ENCODE measurements at regions not wholly inside any gene's neighbourhood (a gene's known extent, or its start where the extent isn't known, plus 50 kb on each side); places are given as distances from the start of the nearest gene placed in this dataset.

DNA sequence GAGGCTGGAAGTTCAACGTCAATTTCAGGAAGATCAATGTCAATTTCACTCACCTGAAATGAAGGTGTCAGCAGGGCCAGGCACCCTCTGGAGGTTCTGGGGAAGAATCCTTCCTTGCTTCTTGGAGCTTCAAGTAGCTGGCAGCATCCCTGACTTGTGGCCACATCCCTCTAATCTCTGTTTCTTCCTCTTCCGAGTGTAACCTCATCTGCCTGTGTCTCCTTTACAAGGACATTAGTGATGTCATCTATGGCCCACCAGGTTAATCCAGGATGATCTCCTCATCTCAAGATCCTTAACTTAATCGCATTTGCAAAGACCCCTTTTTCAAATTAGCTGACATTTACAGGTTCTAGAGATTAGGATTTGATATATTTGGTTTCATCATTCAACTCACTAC lies 240.8 kb upstream of the MTNR1B start:
- H4K91ac ChIP-seq (replicated peaks; ENCODE audit: insufficient read length, low read length) = no peak overlapping the region
- no peak overlapping the region for H3K4me3 ChIP-seq (ENCODE audit: extremely low read depth in 1 of 4, insufficient read depth in 2 of 4, low read depth in 3 of 4, low read length in 4 of 4)
- FAIRE-seq (peak; percentile 28), DNase-seq (ENCODE audit: low read depth in 1 of 2, low spot score in 2 of 2) (no peak)
- H3K79me2 ChIP-seq (ENCODE audit: control insufficient read depth in 1 of 2, insufficient read depth in 2 of 2, low read length in 2 of 2) = no peaks in the 10 kb centered on the region
- POLR2A ChIA-PET (ENCODE audit: partially characterized antibody) = no interaction called here
- no peaks in the 10 kb centered on the region; the same call in 1 of the 2 replicates for H3K79me1 ChIP-seq (ENCODE audit: low read depth, low read length)
- no peak overlapping the region for H3K56ac ChIP-seq (replicated peaks; ENCODE audit: insufficient read length, low read depth, low read length)
- CTCF ChIA-PET (ENCODE audit: partially characterized antibody) = no interaction called here
- no peak overlapping the region for H2BK20ac ChIP-seq (ENCODE audit: low read length)
- H2BK120ac ChIP-seq (replicated peaks; ENCODE audit: low read depth, low read length) = no peak overlapping the region
- no peaks in the 10 kb centered on the region for H3K4me1 ChIP-seq (replicated peaks in 1 of 4; ENCODE audit: control insufficient read depth in 3 of 4, insufficient read depth in 4 of 4, low read length in 3 of 4)
- H4K8ac ChIP-seq (ENCODE audit: extremely low read depth, insufficient read depth, low read length) = no peak overlapping the region
- H3K9me3 ChIP-seq (ENCODE audit: insufficient read depth in 2 of 2, low read depth in 1 of 2, low read length in 1 of 2) = no peaks in the 10 kb centered on the region
- TF ChIP-seq, protein P1, sequence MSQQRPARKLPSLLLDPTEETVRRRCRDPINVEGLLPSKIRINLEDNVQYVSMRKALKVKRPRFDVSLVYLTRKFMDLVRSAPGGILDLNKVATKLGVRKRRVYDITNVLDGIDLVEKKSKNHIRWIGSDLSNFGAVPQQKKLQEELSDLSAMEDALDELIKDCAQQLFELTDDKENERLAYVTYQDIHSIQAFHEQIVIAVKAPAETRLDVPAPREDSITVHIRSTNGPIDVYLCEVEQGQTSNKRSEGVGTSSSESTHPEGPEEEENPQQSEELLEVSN (IDR thresholded peaks at IDR 0.05) = no peak
- TF ChIP-seq KDM5A (IDR thresholded peaks at IDR 0.05; ENCODE audit: low read length) = no peak
- TF ChIP-seq POU5F1 (IDR thresholded peaks at IDR 0.05; ENCODE audit: low read depth, low read length) = no peak
- TF ChIP-seq TBP (IDR thresholded peaks at IDR 0.05; ENCODE audit: low read depth, low read length) = no peak
- TF ChIP-seq CHD2 (IDR thresholded peaks at IDR 0.05; ENCODE audit: low read length) = no peak
- TF ChIP-seq SP1 (IDR thresholded peaks at IDR 0.05; ENCODE audit: low read depth, low read length) = no peak
- TF ChIP-seq SUZ12 (IDR thresholded peaks at IDR 0.05; ENCODE audit: low read length) = no peak
- TF ChIP-seq, protein P2, sequence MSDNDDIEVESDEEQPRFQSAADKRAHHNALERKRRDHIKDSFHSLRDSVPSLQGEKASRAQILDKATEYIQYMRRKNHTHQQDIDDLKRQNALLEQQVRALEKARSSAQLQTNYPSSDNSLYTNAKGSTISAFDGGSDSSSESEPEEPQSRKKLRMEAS (IDR thresholded peaks at IDR 0.05) = no peak
- TF ChIP-seq JUND (IDR thresholded peaks at IDR 0.05; ENCODE audit: low read length) = no peak
- TF ChIP-seq SAP30 (IDR thresholded peaks at IDR 0.05; ENCODE audit: insufficient read depth, insufficient replicate concordance, low read length) = no peak
- no peak for TF ChIP-seq CHD1 (IDR thresholded peaks at IDR 0.05; ENCODE audit: low read depth, low read length)
- 79% methylated on average over 3 of the region's 3 CpGs; no CpG with 5 or more reads in 1 of the 2 experiments for WGBS, 2 experiments (ENCODE audit: extremely low coverage in 1 of 2, insufficient coverage in 1 of 2, insufficient read length in 1 of 2, insufficient replicate concordance in 2 of 2, low coverage in 1 of 2, low lambda C conversion rate in 2 of 2, missing lambda C conversion rate in 1 of 2)
- H4K5ac ChIP-seq (ENCODE audit: insufficient read length, low read depth, low read length) = no peak overlapping the region
- no peak overlapping the region for H2BK15ac ChIP-seq (ENCODE audit: low read length)
- no peaks in the 10 kb centered on the region for H4K20me1 ChIP-seq (replicated peaks in 1 of 2; ENCODE audit: control insufficient read depth in 1 of 2, insufficient read depth in 2 of 2, low read length in 2 of 2)
- H3K36me3 ChIP-seq (ENCODE audit: control insufficient read depth in 2 of 4, insufficient read depth in 4 of 4, low read length in 3 of 4) = no peaks in the 10 kb centered on the region
- no peak overlapping the region for H2BK5ac ChIP-seq (ENCODE audit: low read depth, low read length)
- H2BK12ac ChIP-seq (ENCODE audit: low read depth, low read length) = no peak overlapping the region
- no peak overlapping the region for H3K27ac ChIP-seq (ENCODE audit: low read depth, low read length)
- H3K23me2 ChIP-seq (ENCODE audit: low read depth, low read length) = no peaks in the 10 kb centered on the region
- H2AK5ac ChIP-seq (ENCODE audit: low read depth, low read length) = no peak overlapping the region
- H3K4me2 ChIP-seq (ENCODE audit: insufficient read depth in 1 of 2, low read depth in 2 of 2, low read length in 2 of 2) = no peak overlapping the region
- no peak overlapping the region for H3K4ac ChIP-seq (replicated peaks; ENCODE audit: insufficient read length, low read depth, low read length)
- H3K14ac ChIP-seq (ENCODE audit: insufficient read length) = no peak overlapping the region
- H3K23ac ChIP-seq (ENCODE audit: insufficient read length) = no peak overlapping the region
- H2AFZ ChIP-seq (ENCODE audit: low read length) = no peak overlapping the region
- no peak overlapping the region for H3K9ac ChIP-seq (replicated peaks in 1 of 4; ENCODE audit: extremely low read depth in 1 of 4, low read depth in 3 of 4, low read length in 3 of 4)
- no peak overlapping the region for H3K18ac ChIP-seq (ENCODE audit: extremely low read depth, low read length)
- H3K27me3 ChIP-seq (replicated peaks in 1 of 4; ENCODE audit: control insufficient read depth in 3 of 4, extremely low read depth in 1 of 4, insufficient read depth in 3 of 4, low read length in 3 of 4) = no peaks in the 10 kb centered on the region
